Smooth muscle cell (in vitro differentiated cells): ENCODE measurements at regions not wholly inside any gene's neighbourhood (a gene's known extent, or its start where the extent isn't known, plus 50 kb on each side); places are given as distances from the start of the nearest gene placed in this dataset.

Experiments used
- DNase-seq: peaks from one replicate; lab custom pipeline; 2025; ENCODE audit not compliant: unreplicated experiment; lab: John Stamatoyannopoulos, UW
- H2AFZ ChIP-seq: fragments of 200-600 bp; sonication (generic); 2 replicates; pipeline ENCODE4 v1.6.0; 2016; ENCODE audit warnings: antibody characterized with exemption, low read depth, mild to moderate bottlenecking
- H3F3A ChIP-seq: fragments of 200-600 bp; sonication (generic); 2 replicates; pipeline ENCODE4 v1.6.0; 2017; ENCODE audit warnings: antibody characterized with exemption, low read depth
- H3K27ac ChIP-seq: fragments of 200-600 bp; sonication (generic); 2 replicates; pipeline ENCODE4 v1.5.1; 2016; ENCODE audit warnings: low read depth, mild to moderate bottlenecking
- H3K27me3 ChIP-seq: fragments of 200-600 bp; sonication (generic); 2 replicates; pipeline ENCODE4 v1.6.1; 2016; ENCODE audit warnings: low read depth, mild to moderate bottlenecking
- H3K36me3 ChIP-seq: fragments of 200-600 bp; sonication (generic); 2 replicates; pipeline ENCODE4 v1.5.1; 2016; ENCODE audit warnings: low read depth
- H3K4me1 ChIP-seq: fragments of 200-600 bp; sonication (generic); 2 replicates; pipeline ENCODE4 v1.5.1; 2016; ENCODE audit warnings: low read depth
- H3K4me2 ChIP-seq: fragments of 200-600 bp; sonication (generic); 2 replicates; pipeline ENCODE4 v1.6.0; 2016; ENCODE audit warnings: mild to moderate bottlenecking
- H3K4me3 ChIP-seq: fragments of 200-600 bp; sonication (generic); 2 replicates; pipeline ENCODE4 v1.5.1; 2016; ENCODE audit warnings: mild to moderate bottlenecking
- H3K79me2 ChIP-seq: fragments of 200-600 bp; sonication (generic); 2 replicates; pipeline ENCODE4 v1.6.0; 2016; ENCODE audit warnings: low read depth, mild to moderate bottlenecking
- H3K9ac ChIP-seq: fragments of 200-600 bp; sonication (generic); 2 replicates; pipeline ENCODE4 v1.6.0; 2016; ENCODE audit warnings: low read depth
- H3K9me3 ChIP-seq: fragments of 200-600 bp; sonication (generic); replicated peaks from 2 replicates; pipeline ENCODE4 v1.5.1; 2016; ENCODE audit warnings: low read depth
- H4K20me1 ChIP-seq: fragments of 200-600 bp; sonication (generic); 2 replicates; pipeline ENCODE4 v1.6.0; 2016; ENCODE audit warnings: low read depth
- CTCF ChIP-seq: fragments of 200-600 bp; sonication (generic); IDR thresholded peaks from 2 replicates; pipeline ENCODE4 v1.5.1; 2017; ENCODE audit warnings: borderline replicate concordance, mild to moderate bottlenecking, antibody characterized with exemption; ENCODE audit not compliant: insufficient read depth, poor library complexity, severe bottlenecking
- WGBS: methylation state at CpG from one replicate; pipeline ENCODE4 v1.1.7; 2016; ENCODE audit warnings: low lambda C conversion rate; 5-methylcytosine and 5-hydroxymethylcytosine counted together

GRCh38 chr3:46112984-46113383 lies 85.7 kb upstream of the XCR1 start:
- Histone ChIP-seq H2AFZ (no peak overlapping the region), H3K4me1 (no peaks in the 10 kb centered on the region), H3F3A (peaks cover 6% of the 10 kb centered on the region), H3K4me2 (no peak overlapping the region), H3K27ac (no peak overlapping the region), H3K9ac (no peak overlapping the region), H3K9me3 (no peaks in the 10 kb centered on the region), H3K27me3 (no peaks in the 10 kb centered on the region), H3K79me2 (no peaks in the 10 kb centered on the region), H3K4me3 (no peak overlapping the region), H3K36me3 (no peaks in the 10 kb centered on the region), H4K20me1 (no peaks in the 10 kb centered on the region)
- TF ChIP-seq CTCF = no peak
- DNase-seq = no peak
- WGBS = 77% methylated on average over 3 of the region's 3 CpGs

- WGBS = 92% methylated on average over 3 of the region's 3 CpGs
- no peaks in the 10 kb centered on the region for H4K20me1 ChIP-seq
Measured at GRCh38 chr3:46112296-46112695, 85.0 kb upstream of the XCR1 start.

GRCh38 chr3:46110701-46111493 lies 83.6 kb upstream of the XCR1 start:
- no peak overlapping the region for H3K4me2 ChIP-seq
- no peak for DNase-seq
- no peak for TF ChIP-seq CTCF

More at GRCh38 chr3:46112296-46112695, 85.0 kb upstream of the XCR1 start:
- DNase-seq = no peak
- H3K36me3 ChIP-seq = no peaks in the 10 kb centered on the region
- H3K27me3 ChIP-seq = no peaks in the 10 kb centered on the region
- no peak overlapping the region for H3K4me3 ChIP-seq
- H3F3A ChIP-seq = peaks cover 6% of the 10 kb centered on the region
- H3K4me1 ChIP-seq = no peaks in the 10 kb centered on the region
- no peak overlapping the region for H3K27ac ChIP-seq
- no peaks in the 10 kb centered on the region for H3K9me3 ChIP-seq
- no peaks in the 10 kb centered on the region for H3K79me2 ChIP-seq
- H3K9ac ChIP-seq = no peak overlapping the region
- no peak for TF ChIP-seq CTCF
- no peak overlapping the region for H2AFZ ChIP-seq
- no peak overlapping the region for H3K4me2 ChIP-seq

GRCh38 chr3:46107682-46108081 lies 80.4 kb upstream of the XCR1 start:
- Histone ChIP-seq H3K36me3 (no peaks in the 10 kb centered on the region), H3K27me3 (no peaks in the 10 kb centered on the region), H4K20me1 (no peaks in the 10 kb centered on the region), H3K4me2 (no peak overlapping the region), H3K9me3 (no peaks in the 10 kb centered on the region), H3K79me2 (no peaks in the 10 kb centered on the region), H3K4me3 (no peak overlapping the region), H2AFZ (no peak overlapping the region), H3K27ac (no peak overlapping the region), H3F3A (no peaks in the 10 kb centered on the region), H3K9ac (no peak overlapping the region), H3K4me1 (no peaks in the 10 kb centered on the region)
- DNase-seq = no peak
- TF ChIP-seq CTCF = no peak
- 99% methylated on average over 4 of the region's 4 CpGs for WGBS

More at GRCh38 chr3:46110701-46111493, 83.6 kb upstream of the XCR1 start:
- no peaks in the 10 kb centered on the region for H3K4me1 ChIP-seq
- H3K27me3 ChIP-seq = no peaks in the 10 kb centered on the region
- no peaks in the 10 kb centered on the region for H3K9me3 ChIP-seq
- 72% methylated on average over 9 of the region's 9 CpGs for WGBS
- no peaks in the 10 kb centered on the region for H3K36me3 ChIP-seq
- no peak overlapping the region for H3K27ac ChIP-seq
- H3K4me3 ChIP-seq = no peak overlapping the region
- no peaks in the 10 kb centered on the region for H4K20me1 ChIP-seq
- H3K79me2 ChIP-seq = no peaks in the 10 kb centered on the region
- peaks cover 6% of the 10 kb centered on the region for H3F3A ChIP-seq
- H2AFZ ChIP-seq = no peak overlapping the region
- no peak overlapping the region for H3K9ac ChIP-seq
